GM18951 (cell line): ENCODE measurements at regions not wholly inside any gene's neighbourhood (a gene's known extent, or its start where the extent isn't known, plus 50 kb on each side); places are given as distances from the start of the nearest gene placed in this dataset.

Experiments
- POLR2A ChIP-seq: IDR thresholded peaks from 4 replicates; pipeline ENCODE4 v1.6.1; 2011; ENCODE audit warnings: mild to moderate bottlenecking; ENCODE audit not compliant: insufficient read length, insufficient read depth; ENCODE audit errors: extremely low read depth
- in situ Hi-C: fragments of 300-500 bp; cut with MboI; formaldehyde crosslinking; loops from one replicate; pipeline ENCODE4 v1.12.0; 2022; ENCODE audit warnings: low sequenced_read_pairs, mixed read lengths, inconsistent platforms; ENCODE audit not compliant: unreplicated experiment

DNA sequence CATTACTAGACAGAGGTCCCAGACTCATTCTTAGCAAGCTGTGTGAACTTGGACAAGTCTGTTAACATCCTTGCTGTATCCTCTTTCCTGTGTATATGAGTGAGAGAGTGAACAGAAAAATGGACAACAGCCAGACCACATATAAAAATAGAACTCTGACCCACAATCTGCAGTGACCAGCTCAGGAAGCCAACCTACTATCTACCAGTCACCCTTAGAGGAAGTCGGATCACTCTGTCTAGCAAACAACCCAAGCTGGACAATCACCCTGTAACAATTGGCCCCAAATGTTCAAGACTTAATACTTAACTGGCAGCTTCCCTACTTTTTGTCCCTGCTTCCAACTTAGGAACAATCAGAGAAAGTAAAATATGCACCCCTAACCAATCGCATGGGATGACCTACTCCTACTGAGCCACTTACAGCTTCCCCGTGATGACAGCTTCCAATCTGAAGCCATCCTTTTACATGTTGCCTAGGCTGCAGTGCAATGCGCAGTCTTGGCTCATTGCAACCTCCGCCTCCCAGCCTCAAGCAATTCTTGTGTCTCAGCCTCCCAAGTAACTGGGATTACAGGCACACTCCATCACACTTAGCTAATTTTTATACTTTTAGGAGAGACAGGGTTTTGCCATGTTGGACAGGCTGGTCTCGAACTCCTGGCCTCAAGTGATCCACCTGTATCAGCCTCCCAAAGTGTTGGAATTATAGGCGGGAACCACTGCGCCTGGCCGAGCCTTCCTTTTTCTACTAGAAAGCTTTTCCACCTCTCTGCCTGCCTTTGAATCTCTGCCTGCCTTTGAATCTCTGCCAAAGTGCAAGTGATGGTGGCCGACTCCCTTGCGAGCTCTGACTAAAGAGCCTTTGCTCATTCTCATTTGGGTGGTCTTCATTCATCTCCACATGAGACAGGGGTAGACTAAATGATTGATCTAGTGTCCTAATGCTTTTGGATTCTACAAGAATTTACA is 158.3 kb upstream of the NDUFV2 start:
- no peak for TF ChIP-seq POLR2A
- in situ Hi-C loops = no loop called here

DNA sequence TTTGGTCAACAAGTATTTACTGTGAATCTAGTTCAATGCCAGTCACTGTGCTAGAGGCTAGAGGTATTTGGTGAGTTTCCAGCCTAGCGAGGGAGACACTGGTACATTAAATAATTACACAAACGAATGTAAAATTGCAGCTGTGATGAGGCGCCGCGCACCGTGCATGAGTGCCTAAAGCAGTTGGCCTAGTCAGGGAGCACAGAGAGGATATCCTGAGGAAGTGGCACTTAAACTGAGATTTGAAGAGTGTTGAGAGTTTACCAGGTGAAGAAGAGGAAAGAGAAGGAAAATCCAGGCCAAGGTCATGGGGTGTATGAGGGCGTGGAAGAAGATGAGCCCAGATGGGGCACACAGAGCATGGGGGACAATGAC is 157.6 kb upstream of the NDUFV2 start:
- in situ Hi-C loops = no loop called here
- TF ChIP-seq POLR2A = no peak

DNA sequence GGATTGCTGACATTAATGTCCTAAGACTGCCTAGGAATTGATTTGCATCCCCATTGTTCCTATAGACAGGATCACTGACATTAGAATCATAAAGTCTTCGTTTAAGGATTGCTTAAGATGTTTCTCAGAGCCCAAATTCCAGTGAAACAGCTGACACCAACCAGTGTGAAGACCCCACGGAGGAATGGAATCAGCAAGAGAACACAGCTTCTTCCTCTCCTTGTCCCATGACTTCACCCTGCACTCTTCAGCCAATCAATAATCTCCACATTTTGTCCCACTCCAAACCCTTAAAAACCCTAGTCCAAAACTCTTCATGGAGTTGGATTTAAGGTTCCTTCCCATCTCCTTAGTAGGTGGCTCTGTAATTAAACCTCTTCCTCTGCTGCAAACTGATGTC is 157.0 kb upstream of the NDUFV2 start:
- no peak for TF ChIP-seq POLR2A
- in situ Hi-C loops = no loop called here

DNA sequence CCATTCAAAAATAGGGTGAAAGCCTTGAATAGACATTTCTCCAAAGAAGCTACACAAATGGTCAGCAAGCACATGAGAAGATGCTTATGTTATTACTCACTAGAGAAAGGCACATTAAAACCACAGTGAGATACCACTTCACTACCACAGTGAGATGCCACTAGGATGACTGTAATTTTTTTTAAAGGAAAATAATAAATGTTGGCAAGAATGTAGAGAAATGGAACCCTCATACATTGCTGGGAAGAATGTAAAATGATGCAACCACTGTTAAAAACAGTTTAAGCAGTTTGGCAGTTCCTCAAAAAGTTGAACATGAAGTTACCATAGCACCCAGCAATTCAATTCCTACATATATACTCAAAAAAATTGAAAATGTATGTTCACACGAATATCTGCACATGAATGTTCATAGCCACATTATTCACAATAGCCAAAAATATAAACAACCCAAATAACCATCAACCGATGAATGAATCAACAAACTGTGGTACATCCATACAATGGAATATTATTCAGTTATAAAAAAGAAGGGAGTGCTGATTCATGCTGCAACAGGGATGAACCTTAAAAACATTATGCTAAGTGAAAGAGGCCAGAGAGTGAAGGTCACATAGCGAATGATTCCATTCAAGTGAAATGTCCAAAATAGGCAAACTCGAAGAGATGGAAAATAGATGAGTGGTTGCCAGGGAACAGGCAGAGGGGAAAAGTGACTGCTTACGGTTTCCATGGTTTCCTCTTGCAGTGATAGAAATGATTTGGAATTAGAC is 156.2 kb upstream of the NDUFV2 start:
- in situ Hi-C loops = no loop called here
- TF ChIP-seq POLR2A = no peak

DNA sequence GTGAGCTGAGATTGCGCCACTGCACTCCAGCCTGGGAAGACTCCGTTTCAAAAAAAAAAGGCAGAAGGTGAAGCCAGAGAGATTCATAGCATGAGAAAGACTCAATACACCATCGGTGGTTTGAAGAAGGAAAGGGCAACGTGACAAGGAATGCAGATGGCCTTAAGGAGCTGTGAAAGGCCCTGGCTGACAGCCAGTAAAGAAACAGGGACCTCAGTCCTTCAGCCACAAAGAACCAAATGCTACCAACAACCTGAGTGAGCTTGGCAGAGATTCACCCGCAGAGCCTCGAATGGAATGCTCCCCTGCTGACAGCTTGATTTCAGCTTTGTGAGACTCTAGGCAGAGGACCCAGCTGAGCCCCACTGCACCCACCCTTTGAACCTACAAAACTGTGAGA is 154.9 kb upstream of the NDUFV2 start:
- in situ Hi-C loops = no loop called here

DNA sequence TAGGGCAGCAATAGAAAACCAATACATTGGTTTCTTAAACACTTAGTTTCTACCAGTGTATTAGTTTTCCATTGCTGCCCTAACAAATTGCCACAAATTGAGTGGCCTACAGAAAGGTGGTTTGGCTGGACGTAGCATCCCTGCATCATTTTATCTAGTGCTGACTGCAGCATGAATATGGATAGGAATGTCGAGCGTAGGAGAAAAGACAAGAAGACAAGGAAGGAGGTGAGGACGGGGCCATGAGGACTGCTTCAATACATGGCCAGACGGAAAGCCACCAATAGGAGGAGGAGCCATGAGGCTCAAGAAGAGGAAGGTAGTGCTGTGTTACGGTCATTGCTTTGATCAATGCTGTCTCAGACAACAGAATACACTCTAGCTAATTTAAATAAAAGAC is 154.5 kb upstream of the NDUFV2 start:
- no peak for TF ChIP-seq POLR2A
- in situ Hi-C loops = no loop called here

More for the DNA sequence above, 154.9 kb upstream of the NDUFV2 start:
- TF ChIP-seq POLR2A = no peak

DNA sequence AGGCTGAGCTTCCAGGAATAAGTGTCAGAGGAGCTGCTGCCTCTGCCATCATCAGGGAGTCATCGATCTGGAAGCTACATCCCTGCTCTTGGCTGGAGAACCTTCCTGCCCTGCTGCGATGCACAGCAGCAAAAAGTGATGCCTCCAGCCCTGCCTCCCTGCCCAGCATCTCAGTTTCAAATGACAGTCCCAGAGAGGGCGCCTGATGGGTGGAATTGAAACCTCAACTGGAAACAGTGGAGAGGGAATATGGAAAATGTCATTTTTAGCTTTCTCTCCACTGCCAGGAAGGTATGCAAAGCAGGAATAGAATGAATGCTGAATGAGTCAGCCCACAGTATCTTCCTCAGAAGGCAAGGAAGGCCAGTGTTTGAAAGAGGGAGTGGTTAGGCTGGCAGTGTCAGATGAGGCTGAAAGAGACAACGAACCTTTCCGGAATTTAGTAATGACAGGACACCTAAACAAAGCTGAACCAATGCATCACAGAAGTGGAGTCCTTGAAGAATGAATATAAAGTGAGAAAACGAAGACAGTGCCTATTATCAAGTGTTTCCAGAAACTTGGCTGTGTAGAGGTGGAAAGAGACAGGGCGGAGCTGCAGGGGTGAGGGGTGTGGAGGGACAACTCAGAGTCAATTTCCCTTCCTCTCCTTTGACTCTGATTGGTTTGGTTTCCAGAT is 153.9 kb upstream of the NDUFV2 start:
- in situ Hi-C loops = no loop called here
- no peak for TF ChIP-seq POLR2A

DNA sequence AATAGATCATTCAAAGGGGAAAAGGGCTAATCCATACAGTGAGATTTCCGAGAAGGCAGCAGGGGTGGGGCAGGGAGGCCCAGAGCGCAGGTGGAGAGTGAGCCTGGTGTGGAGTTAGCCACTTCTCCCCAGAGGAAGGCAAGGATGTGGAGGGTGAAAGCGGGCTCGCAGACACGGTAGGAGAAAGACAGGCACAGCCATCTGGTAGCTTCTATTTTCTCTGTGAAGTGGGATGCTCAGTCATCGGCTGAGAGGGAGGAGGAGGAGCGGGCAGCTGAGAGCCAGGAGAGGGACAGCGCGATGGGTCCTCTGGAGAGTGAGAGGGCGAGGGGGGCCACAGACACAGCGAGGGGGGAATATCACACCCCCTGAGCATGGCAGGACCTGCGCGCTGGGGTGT is 153.3 kb upstream of the NDUFV2 start:
- TF ChIP-seq POLR2A = no peak
- in situ Hi-C loops = no loop called here

DNA sequence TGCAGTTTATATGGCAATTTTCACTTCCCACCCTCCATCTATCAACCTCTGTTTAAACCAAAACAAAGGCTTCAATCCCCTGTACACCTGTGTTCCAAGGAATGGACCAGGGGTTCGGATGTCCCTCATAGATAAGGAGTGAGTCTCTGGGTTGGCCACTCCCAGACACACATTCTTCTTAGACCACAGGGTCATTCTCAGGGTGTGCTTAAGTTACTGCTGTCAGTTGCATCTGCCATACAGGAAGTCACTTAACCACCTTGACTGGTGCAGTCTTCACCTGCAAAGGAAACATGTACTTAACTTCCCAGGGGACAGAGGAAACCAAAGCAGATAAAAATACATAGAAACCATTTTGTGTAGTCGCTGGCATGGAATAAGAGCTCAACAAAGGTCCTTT is 151.0 kb upstream of the NDUFV2 start:
- TF ChIP-seq POLR2A = no peak
- in situ Hi-C loops = no loop called here

DNA sequence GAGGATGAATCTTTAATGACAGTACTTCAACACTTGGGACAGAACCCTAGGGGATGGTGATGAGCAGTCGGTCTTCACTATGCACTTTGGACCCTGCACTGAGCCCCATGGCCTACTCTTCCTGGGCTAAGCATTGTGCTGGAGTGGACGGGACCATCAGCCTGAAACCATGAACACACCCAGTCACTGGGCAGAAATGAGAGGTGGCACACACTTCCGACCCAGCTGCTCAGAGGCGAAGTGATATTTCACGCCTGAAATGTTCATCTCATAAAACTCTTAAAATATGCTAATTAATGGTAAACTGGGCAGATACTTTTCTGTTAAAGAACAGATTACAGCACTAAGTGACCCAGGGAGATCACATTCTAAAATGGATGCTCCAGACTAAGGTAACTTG is 150.3 kb upstream of the NDUFV2 start:
- no peak for TF ChIP-seq POLR2A
- in situ Hi-C loops = no loop called here

DNA sequence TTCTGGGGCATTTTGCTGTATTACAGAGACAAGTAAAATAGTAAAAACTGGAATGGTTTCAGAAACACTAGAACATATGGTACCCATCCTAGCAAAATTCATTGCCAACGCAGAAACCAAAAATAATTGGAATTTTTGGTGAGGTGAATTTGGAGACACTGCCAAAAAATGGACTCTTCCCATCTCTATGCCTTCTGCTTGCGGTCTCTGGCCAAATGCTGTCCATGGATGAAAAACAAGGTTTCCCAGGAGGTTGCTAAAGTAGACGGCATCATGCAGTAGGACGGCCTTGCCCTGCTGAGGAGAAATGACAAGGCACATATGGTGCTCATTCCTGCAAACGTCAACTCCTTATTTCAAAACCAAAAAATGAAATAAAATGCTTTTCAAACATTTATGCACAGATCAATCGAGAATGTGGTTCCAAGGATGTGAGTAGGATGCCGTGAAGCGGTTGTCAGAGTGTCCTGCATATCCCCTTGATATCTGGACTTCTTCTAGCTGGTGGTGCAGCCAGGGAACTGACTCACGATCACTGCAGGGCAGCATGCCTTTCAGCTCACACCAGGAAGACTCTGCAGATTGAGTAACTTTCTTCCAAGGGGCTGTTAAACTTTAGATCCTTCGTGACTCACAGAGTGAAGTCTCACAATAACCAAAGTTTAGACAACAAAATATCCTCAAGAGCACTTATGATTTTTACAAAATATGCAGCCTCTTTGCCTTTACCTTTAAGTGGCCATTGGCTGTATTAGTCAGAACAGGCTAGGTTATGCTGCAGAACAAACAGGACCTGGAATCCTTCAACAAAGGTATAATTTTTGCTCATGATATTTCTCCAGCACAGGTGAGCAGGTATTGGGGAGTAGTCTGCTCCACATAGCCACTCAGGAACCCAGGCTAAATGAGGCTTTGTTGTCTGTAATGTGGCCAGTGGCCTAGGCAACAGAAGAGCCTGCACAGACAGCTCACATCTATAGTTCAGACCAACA is 149.4 kb upstream of the NDUFV2 start:
- no peak for TF ChIP-seq POLR2A
- in situ Hi-C loops = no loop called here

DNA sequence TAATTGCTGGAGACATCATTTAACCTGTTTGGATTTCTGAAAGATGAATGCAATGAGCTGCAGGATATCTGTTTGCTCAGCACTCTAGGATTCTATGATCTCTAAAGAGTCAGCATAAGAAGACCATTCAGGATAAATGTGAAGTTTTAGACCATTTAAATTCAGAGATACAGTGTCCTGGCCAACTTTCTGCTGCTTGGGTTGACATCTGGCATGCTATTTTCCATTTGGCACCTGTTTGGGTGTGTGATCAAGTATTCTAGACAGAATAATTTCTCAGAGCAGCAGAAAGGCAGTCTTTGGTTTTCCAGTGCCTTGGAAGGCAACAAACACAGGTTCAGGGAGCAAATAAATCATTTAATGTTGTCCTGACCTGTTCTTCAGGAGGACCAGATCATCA is 144.8 kb upstream of the NDUFV2 start:
- in situ Hi-C loops = no loop called here
- no peak for TF ChIP-seq POLR2A

DNA sequence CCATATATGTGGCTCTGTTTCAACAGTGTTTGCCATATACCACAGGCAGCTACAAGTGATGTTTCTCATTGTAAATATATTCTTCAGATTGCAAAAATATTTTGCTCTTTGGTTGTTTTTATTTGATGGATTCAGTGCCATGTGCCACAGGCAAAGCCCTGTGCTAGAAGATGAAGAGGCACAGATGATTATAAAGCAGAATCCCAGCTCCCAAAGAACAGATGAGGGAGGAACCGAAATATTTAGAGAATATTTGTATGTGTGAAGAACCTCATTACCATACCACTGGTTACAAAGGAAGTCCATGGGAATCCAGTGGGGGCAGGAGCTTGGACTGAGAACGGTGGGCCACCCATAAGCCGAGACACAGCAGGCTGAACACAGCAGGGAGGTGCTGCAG is 143.8 kb upstream of the NDUFV2 start:
- no peak for TF ChIP-seq POLR2A
- in situ Hi-C loops = no loop called here
